Gastrocnemius medialis (tissue), 4 donors: ENCODE measurements at regions not wholly inside any gene's neighbourhood (a gene's known extent, or its start where the extent isn't known, plus 50 kb on each side); places are given as distances from the start of the nearest gene placed in this dataset.

Source experiments
- POLR2A ChIP-seq, 2 donors: fragments of 450-650 bp; IDR thresholded peaks; one replicate each; pipeline ENCODE4 v1.6.1; 2017; ENCODE audit warnings: antibody characterized with exemption in 2 of 2, mild to moderate bottlenecking in 2 of 2, moderate library complexity in 2 of 2
- TF ChIP-seq, protein P1 (sequence below), 5 experiments: fragments of 450-650 bp in 3 of 5; fragments of 200-600 bp in 2 of 5; sonication (generic) in 2 of 5; IDR thresholded peaks in 4 of 5; conservative IDR thresholded peaks in 1 of 5; 1 replicate in 4 of 5; 2 replicates in 1 of 5; pipeline ENCODE4 v1.5.1; 2016 to 2019; ENCODE audit warnings: antibody characterized with exemption in 5 of 5, mild to moderate bottlenecking in 3 of 5, moderate library complexity in 3 of 5

DNA sequence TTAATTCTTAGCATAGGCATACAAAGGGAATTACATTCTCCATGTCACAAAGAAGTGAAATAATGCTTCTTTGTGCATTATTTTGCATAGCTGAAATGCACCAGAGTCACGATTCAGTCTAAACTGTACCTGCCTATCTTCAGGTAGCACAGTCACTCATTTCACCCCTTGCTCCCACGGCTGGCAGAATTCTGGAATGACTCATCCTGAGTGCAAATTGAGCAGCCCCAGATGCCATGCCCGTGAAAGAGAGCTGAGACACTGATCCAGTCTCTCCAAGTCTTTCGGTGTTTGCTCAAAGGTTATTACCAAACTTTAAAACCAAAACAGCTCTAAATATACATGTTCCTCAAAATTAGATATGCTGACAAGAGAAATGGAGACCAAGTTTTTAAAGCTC is 168.3 kb upstream of the POU3F3 start:
- TF ChIP-seq, protein P1, sequence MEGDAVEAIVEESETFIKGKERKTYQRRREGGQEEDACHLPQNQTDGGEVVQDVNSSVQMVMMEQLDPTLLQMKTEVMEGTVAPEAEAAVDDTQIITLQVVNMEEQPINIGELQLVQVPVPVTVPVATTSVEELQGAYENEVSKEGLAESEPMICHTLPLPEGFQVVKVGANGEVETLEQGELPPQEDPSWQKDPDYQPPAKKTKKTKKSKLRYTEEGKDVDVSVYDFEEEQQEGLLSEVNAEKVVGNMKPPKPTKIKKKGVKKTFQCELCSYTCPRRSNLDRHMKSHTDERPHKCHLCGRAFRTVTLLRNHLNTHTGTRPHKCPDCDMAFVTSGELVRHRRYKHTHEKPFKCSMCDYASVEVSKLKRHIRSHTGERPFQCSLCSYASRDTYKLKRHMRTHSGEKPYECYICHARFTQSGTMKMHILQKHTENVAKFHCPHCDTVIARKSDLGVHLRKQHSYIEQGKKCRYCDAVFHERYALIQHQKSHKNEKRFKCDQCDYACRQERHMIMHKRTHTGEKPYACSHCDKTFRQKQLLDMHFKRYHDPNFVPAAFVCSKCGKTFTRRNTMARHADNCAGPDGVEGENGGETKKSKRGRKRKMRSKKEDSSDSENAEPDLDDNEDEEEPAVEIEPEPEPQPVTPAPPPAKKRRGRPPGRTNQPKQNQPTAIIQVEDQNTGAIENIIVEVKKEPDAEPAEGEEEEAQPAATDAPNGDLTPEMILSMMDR (IDR thresholded peaks at IDR 0.05 in 4 of 5, conservative IDR thresholded peaks at IDR 0.05 in 1 of 5) = no peak
- no peak for TF ChIP-seq POLR2A (IDR thresholded peaks at IDR 0.05)
